Kidney glomerular epithelial cell (primary cell): ENCODE measurements at regions not wholly inside any gene's neighbourhood (a gene's known extent, or its start where the extent isn't known, plus 50 kb on each side); places are given as distances from the start of the nearest gene placed in this dataset.
A peak's percentile ranks its signal among the peaks of the same experiment; 100 is the strongest.
"Not testable (repeated sequence)": the region's sequence is repeated elsewhere in the genome, so short reads cannot be mapped to it uniquely, and the experiment has no call there.

ENCODE experiments used
- DNase-seq: peaks from one replicate; lab custom pipeline; 2025; lab: John Stamatoyannopoulos, UW

DNA sequence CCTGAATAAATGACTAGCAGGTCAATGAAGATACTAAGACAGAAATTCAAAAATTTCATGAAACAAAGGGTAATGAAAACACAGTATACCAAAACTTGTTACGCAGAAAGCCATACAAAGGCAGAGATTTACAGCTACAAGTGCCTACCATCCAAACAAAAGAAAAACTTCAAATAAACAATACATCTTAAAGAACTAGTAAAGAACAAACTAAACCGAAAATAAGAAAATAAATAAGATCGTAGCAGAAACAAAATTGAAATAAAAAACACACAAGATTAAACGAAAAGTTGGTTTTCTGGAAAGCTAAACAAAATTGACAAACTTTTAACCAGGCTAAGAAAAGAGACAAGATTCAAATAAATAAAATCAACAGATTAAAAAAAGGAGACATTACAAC is 51.5 kb downstream of the VPREB1 start:
- DNase-seq = not testable (repeated sequence)

DNA sequence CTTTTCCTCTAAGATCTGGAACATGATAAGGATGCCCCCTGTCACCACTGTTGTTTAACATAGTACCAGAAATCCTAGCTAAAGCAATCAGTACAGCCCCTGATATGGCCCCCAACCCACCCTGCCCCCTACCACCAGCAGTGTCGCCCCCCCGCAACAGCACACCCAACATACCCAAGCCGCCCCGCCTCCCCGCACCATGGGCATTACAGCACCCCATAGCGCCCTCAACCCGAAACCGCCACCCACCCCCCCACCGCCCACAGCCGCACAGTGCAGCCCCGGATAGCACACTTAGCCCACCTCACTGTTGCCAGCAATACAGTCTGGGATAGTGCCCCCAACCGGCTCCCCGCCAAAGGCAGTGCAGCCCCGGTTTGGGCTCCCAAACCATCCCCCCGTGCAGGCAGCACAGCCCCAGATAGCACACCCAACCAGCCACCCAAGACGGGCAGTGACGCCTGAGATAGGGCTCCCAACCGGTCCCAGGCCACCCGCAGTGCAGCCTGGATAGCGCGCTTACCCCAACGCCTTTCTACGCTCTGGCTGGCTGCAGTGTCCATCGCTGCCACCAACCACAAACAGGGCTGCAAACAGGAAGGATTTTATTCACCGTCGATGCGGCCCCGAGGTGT is 52.7 kb downstream of the VPREB1 start:
- not testable (repeated sequence) for DNase-seq

DNA sequence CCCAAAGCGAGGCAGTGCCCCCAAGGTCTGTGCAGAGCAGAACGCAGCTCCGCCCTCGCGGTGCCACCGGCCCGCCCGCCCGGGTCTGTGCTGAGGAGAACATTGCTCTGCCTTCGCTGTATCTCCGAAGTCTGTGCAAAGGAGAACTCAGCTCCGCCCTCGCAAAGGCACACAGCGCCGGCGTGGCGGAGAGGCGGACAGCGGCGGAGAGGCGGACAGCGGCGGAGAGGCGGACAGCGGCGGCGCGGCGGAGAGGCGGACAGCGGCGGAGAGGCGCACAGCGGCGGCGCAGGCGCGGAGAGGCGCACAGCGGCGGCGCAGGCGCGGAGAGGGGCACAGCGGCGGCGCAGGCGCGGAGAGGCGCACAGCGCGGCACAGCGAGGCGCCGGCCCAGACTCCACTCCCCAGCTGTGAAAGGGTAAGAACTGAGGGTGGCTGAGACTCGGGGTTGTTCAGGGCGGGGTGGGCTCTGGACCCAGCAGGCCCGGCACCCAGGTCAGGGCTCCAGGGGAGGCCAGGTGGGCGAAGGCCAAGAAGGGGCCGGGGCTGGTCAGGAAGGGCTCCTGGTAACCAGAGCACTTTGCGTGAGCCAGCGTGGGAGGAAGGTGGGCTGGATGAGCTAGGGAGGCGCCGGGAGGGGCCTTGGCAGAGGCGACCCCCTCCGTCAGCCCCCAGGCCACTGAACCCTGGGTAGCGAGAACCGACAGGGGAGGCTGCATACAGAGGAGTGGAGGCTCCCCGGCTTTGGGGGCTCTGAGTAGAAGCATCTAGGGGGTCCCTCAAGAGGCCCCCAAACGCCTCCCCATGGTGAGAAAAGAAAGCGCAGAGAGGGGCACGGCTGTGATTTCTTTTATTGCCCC is 53.4 kb downstream of the VPREB1 start:
- DNase-seq = peak; percentile 31

DNA sequence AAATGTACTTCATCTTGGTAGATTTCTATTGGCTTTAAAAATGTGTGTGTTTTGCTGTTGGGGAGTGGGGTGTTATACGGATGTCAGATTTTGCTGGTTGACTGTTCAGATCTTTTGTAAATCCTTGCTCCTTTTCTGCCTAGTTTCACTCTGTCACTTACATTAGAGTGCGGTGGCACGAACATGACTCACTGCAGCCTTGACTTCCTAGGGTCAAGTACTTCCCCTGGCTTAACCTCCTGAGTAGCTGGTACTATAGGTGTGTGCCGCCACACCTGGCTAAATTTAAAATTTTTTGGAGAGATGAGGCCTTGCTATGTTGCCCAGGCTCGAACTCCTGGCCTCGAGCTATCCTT is 54.0 kb downstream of the VPREB1 start:
- not testable (repeated sequence) for DNase-seq

DNA sequence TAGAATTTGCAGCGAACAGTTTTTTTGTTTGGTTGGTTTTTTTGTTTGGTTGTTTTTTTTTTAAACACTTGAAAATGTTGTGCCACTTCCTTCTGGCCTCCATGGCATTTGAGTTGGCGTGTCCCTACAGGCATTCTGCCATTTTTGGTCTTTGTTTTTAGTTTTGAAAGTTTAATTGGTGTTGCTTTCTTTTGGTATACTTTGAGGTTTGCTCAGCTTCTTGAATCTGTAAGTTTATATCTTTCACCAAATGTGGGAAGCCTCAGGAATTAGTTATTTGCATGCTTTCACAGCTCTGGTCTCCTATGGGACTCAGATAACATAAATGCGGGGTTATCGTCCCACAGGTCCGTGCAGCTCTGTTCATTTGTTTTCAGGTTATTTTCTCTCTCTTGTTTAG is 55.9 kb downstream of the VPREB1 start:
- not testable (repeated sequence) for DNase-seq

DNA sequence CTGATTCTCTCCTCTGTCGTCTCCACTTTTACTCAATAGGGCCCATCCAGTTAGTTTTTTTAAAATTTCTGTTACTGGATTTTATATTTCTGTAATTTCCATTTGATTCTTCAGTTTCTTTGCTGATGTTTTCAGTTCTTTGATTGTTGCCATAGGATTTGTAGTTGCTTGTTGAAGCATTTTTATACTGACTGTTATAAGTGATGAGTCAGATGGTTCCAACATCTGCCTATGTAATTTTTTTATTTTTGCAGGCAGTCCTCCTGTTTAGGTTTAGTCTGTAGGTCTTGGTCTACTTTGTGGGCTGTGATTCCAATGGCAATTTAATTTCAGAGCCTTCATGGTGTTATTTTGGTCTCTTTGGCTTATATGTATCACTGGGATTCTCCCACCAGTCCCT is 56.4 kb downstream of the VPREB1 start:
- not testable (repeated sequence) for DNase-seq

DNA sequence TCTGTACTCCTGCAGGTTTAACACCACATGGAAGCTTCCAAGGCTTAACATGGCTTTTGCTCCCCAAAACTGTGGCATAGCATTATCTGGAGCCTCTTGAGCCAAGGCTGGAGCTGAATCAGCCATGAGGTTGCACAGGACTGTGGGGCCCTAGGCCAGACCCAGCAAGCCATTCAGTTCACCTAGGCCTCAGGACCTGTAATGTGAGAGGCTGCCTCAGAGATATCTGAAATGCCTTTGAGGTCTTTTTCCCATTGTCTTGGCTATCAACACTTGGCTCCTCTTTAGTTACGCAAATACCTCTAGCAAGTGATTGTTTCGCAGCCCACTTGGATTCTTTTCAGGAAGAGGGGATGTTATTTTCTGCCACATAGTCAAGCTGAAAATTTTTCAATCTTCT is 72.0 kb downstream of the VPREB1 start:
- no peak for DNase-seq

DNA sequence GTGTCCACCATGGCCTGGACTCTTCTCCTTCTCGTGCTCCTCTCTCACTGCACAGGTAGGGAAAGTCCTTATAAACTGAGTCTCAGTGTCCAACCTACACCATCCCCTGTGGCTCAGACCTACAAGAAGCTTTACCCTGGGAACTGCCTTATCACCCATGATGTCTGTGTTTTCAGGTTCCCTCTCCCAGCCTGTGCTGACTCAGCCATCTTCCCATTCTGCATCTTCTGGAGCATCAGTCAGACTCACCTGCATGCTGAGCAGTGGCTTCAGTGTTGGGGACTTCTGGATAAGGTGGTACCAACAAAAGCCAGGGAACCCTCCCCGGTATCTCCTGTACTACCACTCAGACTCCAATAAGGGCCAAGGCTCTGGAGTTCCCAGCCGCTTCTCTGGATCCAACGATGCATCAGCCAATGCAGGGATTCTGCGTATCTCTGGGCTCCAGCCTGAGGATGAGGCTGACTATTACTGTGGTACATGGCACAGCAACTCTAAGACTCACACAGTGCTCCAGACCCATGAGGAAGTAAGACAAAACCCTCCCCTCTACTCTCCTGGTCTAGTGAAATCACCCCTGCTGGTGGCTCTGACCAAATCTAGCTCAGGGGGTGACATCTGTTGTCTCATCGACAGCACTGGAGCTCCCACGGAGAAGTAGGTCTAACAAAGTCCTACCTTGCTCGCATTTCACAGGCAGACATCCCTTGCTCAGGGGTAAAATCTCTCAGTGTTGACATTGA is 74.3 kb downstream of the VPREB1 start:
- DNase-seq = no peak

DNA sequence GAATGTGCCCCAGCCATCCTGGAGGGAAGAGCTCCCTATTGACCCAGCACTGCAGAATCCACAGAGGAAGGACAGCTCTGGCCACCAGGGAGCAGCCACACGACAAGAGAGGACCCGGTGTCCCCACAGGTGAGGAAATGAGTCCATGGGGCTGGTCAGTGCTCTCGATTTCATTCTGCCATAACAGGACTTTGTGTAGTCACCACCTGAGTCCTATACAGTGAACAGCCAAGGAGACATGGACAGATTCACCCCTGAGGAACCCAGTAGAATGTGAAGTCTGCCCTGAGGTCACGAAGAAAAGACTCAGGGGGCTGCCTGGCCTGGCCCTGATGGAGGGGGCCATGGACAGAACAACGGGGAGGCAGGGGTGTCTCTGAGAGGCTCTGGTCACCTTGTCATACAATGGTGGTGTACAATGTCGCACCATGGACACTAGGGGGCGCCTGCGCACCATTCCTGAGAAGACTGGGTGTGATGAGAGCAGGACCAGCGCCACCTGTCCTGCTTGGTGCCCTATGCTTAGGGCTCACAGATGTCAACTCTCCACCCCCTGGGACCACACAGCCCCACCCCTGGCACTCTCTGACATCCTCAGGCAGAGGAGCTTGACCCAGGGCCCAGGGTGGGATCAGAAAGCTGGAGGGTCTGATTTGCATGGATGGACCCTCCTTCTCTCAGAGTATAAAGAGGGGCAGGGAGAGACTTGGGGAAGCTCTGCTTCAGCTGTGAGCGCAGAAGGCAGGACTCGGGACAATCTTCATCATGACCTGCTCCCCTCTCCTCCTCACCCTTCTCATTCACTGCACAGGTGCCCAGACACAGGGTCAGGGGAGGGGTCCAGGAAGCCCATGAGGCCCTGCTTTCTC is 77.4 kb downstream of the VPREB1 start:
- peak; percentile 3 for DNase-seq

DNA sequence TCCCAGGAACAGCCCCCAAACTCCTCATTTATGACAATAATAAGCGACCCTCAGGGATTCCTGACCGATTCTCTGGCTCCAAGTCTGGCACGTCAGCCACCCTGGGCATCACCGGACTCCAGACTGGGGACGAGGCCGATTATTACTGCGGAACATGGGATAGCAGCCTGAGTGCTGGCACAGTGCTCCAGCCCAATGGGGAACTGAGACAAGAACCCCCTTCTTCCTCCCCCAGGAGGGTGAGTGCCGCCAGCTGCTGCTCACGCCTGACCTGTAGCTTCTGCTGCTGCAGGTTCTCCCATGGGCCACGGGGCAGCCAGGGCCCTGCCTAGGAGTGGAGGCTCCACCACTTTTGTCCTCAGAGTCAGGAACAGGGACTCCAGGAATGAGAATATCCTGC is 78.2 kb downstream of the VPREB1 start:
- no peak for DNase-seq

DNA sequence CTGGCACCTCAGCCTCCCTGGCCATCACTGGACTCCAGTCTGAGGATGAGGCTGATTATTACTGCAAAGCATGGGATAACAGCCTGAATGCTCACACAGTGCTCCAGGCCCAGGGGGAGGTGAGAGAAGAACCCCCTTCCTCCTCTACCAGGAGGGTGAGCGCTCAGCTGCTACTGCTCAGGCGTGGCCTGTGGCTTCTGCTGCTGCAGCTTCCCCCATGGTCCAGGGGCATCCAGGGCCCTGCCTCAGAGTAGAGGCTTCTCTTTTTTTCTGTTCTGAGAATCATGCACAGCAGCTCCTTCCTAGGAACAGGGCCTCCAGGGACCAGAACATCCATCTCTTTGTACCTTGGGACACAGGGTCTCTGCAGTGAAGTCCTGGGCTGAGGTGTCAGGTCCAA is 83.1 kb downstream of the VPREB1 start:
- no peak for DNase-seq

DNA sequence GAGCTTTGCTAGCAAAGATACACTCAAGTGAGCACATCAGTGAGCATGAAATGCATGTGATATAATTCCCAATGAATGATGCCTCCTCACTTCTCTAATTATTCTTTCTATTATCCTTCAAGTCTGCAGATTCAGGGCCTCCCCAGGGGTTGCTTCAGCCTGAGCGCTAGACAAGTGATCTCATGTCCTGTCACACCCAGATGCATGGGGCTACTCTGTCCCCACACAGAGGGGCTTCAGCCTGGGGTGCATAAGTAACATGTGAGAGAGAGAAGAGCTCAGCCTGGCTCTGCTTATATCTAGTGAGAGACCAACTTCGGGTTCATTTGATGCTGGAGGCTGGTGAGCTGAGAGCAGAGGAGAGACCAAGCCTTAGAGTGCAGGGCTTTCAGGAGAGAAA is 85.2 kb downstream of the VPREB1 start:
- no peak for DNase-seq

DNA sequence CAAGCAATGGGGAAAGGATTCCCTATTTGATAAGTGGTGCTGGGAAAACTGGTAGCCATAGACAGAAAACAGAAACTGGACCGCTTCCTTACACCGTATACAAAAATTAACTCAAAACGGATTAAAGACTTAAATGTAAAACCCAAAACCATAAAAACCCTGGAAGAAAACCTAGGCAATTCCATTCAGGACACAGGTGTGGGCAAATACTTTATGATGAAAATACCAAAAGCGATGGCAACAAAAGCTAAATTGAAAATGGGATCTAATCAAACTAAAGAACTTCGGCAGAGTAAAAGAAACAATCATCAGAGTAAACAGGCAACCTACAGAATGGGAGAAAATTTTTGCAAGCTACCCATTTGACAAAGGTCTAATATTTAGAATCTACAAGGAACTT is 91.1 kb downstream of the VPREB1 start:
- DNase-seq = not testable (repeated sequence)

DNA sequence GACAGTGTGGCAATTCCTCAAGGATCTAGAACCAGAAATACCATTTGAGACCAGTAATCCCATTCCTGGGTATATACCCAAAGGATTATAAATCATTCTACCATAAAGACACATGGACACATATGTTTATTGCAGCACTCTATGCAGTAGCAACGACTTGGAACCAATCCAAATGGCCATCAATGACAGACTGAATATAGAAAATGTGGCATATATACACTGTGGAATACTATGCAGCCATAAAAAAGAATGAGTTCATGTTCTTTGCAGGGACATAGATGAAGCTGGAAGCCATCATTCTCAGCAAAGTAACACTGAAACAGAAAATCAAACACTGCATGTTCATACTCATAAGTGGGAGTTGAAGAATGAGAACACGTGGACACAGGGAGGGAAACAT is 91.7 kb downstream of the VPREB1 start:
- DNase-seq = not testable (repeated sequence)

DNA sequence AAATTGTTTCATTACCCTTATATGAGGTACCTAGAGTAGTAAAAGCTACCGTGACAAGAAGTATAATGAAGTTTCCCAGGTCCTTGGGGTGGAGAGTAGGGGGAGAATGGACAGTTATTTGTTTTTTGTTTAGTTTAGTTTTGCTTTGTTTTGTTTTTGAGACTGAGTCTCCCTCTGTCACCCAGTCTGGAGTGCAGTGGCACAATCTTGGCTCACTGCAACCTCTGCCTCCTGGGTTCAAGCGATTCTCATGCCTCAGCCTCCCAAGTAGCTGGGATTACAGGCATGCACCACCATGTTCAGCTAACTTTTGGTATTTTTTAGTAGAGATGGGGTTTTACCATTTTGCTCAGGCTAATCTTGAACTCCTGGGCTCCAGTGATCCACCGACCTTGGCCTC is 94.2 kb downstream of the VPREB1 start:
- not testable (repeated sequence) for DNase-seq

DNA sequence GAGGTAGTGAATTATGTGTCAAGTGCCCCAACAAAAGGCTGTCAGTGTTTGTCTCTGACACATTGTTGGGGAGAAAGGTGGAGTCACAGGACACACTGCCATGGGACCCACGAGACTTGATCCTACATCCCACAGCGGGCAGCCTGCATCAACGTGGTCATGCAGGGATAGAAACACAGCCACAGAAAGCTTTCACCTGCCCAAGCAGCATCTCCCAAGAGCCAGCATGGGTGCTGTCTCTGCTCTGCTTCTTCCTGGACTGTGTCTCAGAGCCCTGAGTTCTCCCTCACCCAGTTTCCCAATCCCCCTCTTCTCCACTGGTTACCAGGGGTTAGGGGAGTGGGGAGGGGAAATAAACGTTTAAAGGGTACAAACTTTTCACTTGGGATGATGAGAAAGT is 97.2 kb downstream of the VPREB1 start:
- DNase-seq = no peak

DNA sequence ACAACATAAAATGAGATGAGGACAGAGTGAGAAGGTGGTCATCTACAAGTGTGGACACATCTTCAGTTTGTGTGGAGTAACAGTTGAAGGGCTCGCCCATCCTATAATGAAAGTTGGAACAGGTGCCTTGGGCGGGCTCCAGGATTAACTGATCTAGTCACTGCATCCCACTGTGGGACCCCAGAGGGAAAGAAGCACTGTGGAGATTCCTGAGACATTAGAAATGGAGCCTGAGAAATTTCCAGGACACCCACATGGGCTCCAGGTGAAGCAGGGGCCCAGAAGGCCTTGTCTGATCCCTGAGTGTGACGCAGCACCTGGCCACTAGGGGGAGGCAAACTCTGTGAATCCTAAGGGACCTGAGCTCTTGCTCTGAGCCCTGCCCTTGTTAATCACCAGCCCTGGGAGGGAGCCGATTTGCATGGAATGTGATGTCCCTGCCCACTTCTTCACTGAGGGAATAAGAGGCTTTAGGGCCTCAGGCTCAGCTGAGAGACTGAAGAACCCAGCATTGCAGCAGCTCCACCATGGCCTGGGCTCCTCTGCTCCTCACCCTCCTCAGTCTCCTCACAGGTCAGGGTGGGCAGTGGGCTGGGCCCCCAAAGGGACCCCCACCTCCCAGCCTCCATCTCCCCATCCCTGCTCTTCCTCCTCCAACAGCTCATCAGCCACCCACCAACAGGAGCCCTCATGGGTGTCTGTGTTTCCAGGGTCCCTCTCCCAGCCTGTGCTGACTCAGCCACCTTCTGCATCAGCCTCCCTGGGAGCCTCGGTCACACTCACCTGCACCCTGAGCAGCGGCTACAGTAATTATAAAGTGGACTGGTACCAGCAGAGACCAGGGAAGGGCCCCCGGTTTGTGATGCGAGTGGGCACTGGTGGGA is 98.4 kb downstream of the VPREB1 start:
- DNase-seq = peak; percentile 50

DNA sequence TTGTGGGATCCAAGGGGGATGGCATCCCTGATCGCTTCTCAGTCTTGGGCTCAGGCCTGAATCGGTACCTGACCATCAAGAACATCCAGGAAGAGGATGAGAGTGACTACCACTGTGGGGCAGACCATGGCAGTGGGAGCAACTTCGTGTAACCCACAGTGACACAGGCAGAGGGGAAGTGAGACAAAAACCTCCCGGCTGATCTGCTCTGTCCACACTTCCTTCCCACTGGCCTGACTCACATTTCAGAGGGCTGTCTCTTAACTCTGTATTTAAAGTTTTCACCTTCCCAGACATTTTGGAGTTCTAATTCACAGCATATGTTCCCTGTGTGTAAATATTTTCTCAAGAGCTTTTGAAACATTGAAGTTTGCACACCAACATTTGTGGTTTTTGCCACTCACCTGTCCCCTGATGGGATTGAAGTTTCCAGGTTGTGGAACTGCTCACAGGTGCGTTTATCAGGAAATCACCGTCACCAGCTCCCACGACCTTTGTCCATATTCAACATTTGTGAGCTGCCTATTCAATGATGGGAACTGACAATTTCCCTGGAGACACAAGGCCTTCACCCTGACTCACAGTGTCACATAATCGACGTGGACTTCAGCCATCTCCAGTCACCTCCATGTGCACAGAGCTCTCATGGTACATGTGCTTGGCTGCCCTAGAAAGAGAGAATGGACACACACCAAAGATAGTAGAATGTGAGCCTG is 99.2 kb downstream of the VPREB1 start:
- DNase-seq = no peak

DNA sequence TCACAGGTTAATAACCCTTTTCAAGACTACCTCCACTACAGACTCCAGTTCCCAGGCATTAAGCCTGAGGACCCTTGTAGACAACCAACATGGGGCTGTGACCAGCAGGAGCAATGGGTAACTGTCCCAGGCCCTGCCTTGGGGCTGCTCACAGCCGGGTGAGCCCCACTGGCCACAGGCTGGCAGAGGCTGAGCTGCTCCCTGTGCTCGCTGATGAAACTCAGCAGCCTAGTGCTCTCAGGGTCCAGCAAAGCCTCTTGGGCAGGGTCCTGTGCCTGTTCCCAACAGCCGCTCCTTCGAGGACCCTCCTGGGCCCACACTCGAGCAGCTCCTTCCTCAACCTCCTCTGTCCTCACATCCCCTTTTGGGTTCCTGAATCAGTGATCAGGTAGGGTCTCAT is 99.8 kb downstream of the VPREB1 start:
- DNase-seq = no peak

DNA sequence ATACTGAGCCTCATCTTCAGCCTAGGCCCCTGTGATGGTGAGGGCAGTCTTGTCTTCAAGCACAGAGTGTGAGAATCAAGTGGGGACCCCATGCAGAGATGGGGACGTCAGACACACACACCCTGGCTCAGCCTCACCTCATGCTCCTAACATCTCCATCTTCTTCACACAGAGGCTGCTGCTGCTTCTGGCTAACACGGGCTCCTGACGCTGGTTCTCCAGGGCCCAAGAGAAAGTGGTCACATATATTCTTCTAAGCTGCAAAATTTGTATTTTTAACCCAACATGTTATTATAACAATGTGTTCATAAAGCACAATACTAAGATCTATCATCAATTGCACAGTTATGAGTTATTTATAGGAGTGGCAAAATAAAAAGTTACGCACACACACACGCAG is 101.2 kb downstream of the VPREB1 start:
- no peak for DNase-seq
